SK-N-SH treated with all-trans-retinoic acid at 6 μM for 48 hours (cell line): ENCODE measurements at regions not wholly inside any gene's neighbourhood (a gene's known extent, or its start where the extent isn't known, plus 50 kb on each side); places are given as distances from the start of the nearest gene placed in this dataset.

Source experiments
- ATAC-seq: fragments of 200-7000 bp; cut with Tn5 transposase; 3 replicates; pipeline ENCODE4 v1.9.1; 2020; ENCODE audit warnings: mild to moderate bottlenecking, moderate library complexity
- ARNTL ChIP-seq: fragments of 450-650 bp; formaldehyde crosslinking; IDR thresholded peaks from 2 replicates; pipeline ENCODE4 v1.5.0; 2020; ENCODE audit warnings: low read depth, mild to moderate bottlenecking, moderate library complexity, borderline replicate concordance
- BACH2 ChIP-seq: fragments of 250-450 bp; sonication (Bioruptor Pico); IDR thresholded peaks from 2 replicates; pipeline ENCODE4 v1.9.0; 2021; ENCODE audit warnings: mild to moderate bottlenecking, borderline replicate concordance
- CSDC2 ChIP-seq: fragments of 250-450 bp; sonication (Bioruptor Pico); IDR thresholded peaks from 2 replicates; pipeline ENCODE4 v1.5.0; 2020; ENCODE audit warnings: mild to moderate bottlenecking, moderate library complexity
- ESRRG ChIP-seq: fragments of 250-450 bp; sonication (Bioruptor Pico); IDR thresholded peaks from 2 replicates; pipeline ENCODE4 v1.6.1; 2021; ENCODE audit warnings: mild to moderate bottlenecking
- GLIS3 ChIP-seq: fragments of 250-450 bp; sonication (Bioruptor Pico); IDR thresholded peaks from 2 replicates; pipeline ENCODE4 v1.5.0; 2020; ENCODE audit warnings: mild to moderate bottlenecking, moderate library complexity
- ISL1 ChIP-seq: fragments of 250-450 bp; sonication (Bioruptor Pico); IDR thresholded peaks from 2 replicates; pipeline ENCODE4 v2.1.2; 2022; ENCODE audit warnings: mild to moderate bottlenecking, moderate library complexity
- OSR1 ChIP-seq: fragments of 250-450 bp; sonication (Bioruptor Pico); IDR thresholded peaks from 2 replicates; pipeline ENCODE4 v1.8.0; 2022; ENCODE audit warnings: moderate library complexity, mild to moderate bottlenecking, inconsistent platforms
- PATZ1 ChIP-seq: fragments of 250-450 bp; sonication (Bioruptor Pico); IDR thresholded peaks from 2 replicates; pipeline ENCODE4 v1.8.0; 2020; ENCODE audit warnings: mild to moderate bottlenecking, moderate library complexity, borderline replicate concordance
- POU6F1 ChIP-seq: fragments of 250-450 bp; sonication (Bioruptor Pico); IDR thresholded peaks from 2 replicates; pipeline ENCODE4 v1.8.0; 2021; ENCODE audit warnings: low read depth, mild to moderate bottlenecking, moderate library complexity, borderline replicate concordance
- RARB ChIP-seq: fragments of 250-450 bp; sonication (Bioruptor Pico); IDR thresholded peaks from 2 replicates; pipeline ENCODE4 v1.8.0; 2021; ENCODE audit warnings: mild to moderate bottlenecking, moderate library complexity
- SNAI2 ChIP-seq: fragments of 250-450 bp; sonication (Bioruptor Pico); IDR thresholded peaks from 2 replicates; pipeline ENCODE4 v1.5.0; 2020; ENCODE audit warnings: mild to moderate bottlenecking, moderate library complexity
- TCF4 ChIP-seq: fragments of 250-450 bp; sonication (Bioruptor Pico); IDR thresholded peaks from 2 replicates; pipeline ENCODE4 v1.8.0; 2021; ENCODE audit warnings: mild to moderate bottlenecking, moderate library complexity, borderline replicate concordance
- TOX ChIP-seq: fragments of 250-450 bp; sonication (Bioruptor Pico); IDR thresholded peaks from 2 replicates; pipeline ENCODE4 v1.8.0; 2021; ENCODE audit warnings: mild to moderate bottlenecking, moderate library complexity, borderline replicate concordance
- ZC3H10 ChIP-seq: fragments of 250-450 bp; sonication (Bioruptor Pico); IDR thresholded peaks from 2 replicates; pipeline ENCODE4 v1.5.1; 2021; ENCODE audit warnings: mild to moderate bottlenecking, moderate library complexity
- ZFP3 ChIP-seq: fragments of 250-450 bp; sonication (Bioruptor Pico); IDR thresholded peaks from 2 replicates; pipeline ENCODE4 v1.5.0; 2020; ENCODE audit warnings: mild to moderate bottlenecking, moderate library complexity
- ZFP30 ChIP-seq: fragments of 450-650 bp; formaldehyde crosslinking; IDR thresholded peaks from 2 replicates; pipeline ENCODE4 v1.5.0; 2022; ENCODE audit warnings: mild to moderate bottlenecking, moderate library complexity
- ZNF565 ChIP-seq: fragments of 450-650 bp; formaldehyde crosslinking; conservative IDR thresholded peaks from 2 replicates; pipeline ENCODE4 v1.5.0; 2020; ENCODE audit warnings: low read depth, mild to moderate bottlenecking, moderate library complexity
- ZNF70 ChIP-seq: fragments of 450-650 bp; formaldehyde crosslinking; IDR thresholded peaks from 2 replicates; pipeline ENCODE4 v1.5.0; 2020; ENCODE audit warnings: mild to moderate bottlenecking, moderate library complexity
- ZNF8 ChIP-seq: fragments of 450-650 bp; formaldehyde crosslinking; IDR thresholded peaks from 2 replicates; pipeline ENCODE4 v1.5.0; 2020; ENCODE audit warnings: mild to moderate bottlenecking, moderate library complexity
- TF ChIP-seq, protein P1 (sequence below): fragments of 250-450 bp; sonication (Bioruptor Pico); IDR thresholded peaks from 2 replicates; pipeline ENCODE4 v1.5.1; 2021; ENCODE audit warnings: mild to moderate bottlenecking, moderate library complexity
- TF ChIP-seq, protein P2 (sequence below): fragments of 250-450 bp; sonication (Bioruptor Pico); IDR thresholded peaks from 2 replicates; pipeline ENCODE4 v1.5.1; 2020; ENCODE audit warnings: low read depth, mild to moderate bottlenecking, moderate library complexity
- TF ChIP-seq, protein P3 (sequence below): fragments of 250-450 bp; sonication (Bioruptor Pico); IDR thresholded peaks from 2 replicates; pipeline ENCODE4 v1.5.0; 2020; ENCODE audit warnings: mild to moderate bottlenecking, moderate library complexity

DNA sequence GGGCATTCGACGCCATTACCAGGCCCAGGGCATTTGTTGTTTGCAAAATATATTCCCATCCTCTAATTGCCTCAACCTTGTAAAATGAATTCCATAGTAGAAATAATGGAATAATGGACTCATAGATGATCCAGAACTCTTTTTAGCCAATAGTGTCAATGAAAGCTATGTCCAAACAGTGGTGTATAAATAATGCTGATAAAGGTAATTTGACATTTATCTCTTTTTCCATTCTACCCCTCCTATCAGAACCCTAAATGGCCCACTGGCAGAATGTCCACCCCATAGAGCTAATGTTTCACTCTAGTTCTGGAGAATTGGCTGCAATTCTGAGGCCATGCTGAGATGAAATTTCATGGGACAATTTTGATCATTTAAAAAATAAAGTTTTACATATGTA, 76.4 kb upstream of the DLX6 start:
- TF ChIP-seq TCF4 (CRISPR knock-in tag), result no peak
- TF ChIP-seq POU6F1 (CRISPR knock-in tag), result no peak
- TF ChIP-seq ZNF8 (CRISPR knock-in tag), result no peak
- no peak for TF ChIP-seq ESRRG (CRISPR knock-in tag)
- TF ChIP-seq BACH2, result no peak
- TF ChIP-seq GLIS3, result no peak
- TF ChIP-seq CSDC2 (CRISPR knock-in tag), result no peak
- TF ChIP-seq ZFP30 (CRISPR knock-in tag), result no peak
- TF ChIP-seq ZNF70, result no peak
- no peak for TF ChIP-seq ISL1 (CRISPR knock-in tag)
- no peak for TF ChIP-seq ZFP3 (CRISPR knock-in tag)
- TF ChIP-seq ARNTL (CRISPR knock-in tag), result no peak
- no peak for TF ChIP-seq SNAI2 (CRISPR knock-in tag)
- no peak for TF ChIP-seq RARB (CRISPR knock-in tag)
- TF ChIP-seq TOX (CRISPR knock-in tag), result no peak
- TF ChIP-seq, protein P1, sequence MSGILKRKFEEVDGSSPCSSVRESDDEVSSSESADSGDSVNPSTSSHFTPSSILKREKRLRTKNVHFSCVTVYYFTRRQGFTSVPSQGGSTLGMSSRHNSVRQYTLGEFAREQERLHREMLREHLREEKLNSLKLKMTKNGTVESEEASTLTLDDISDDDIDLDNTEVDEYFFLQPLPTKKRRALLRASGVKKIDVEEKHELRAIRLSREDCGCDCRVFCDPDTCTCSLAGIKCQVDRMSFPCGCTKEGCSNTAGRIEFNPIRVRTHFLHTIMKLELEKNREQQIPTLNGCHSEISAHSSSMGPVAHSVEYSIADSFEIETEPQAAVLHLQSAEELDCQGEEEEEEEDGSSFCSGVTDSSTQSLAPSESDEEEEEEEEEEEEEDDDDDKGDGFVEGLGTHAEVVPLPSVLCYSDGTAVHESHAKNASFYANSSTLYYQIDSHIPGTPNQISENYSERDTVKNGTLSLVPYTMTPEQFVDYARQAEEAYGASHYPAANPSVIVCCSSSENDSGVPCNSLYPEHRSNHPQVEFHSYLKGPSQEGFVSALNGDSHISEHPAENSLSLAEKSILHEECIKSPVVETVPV (CRISPR knock-in tag), result no peak
- no peak for TF ChIP-seq ZNF565 (CRISPR knock-in tag)
- TF ChIP-seq OSR1 (CRISPR knock-in tag), result no peak
- TF ChIP-seq, protein P2, sequence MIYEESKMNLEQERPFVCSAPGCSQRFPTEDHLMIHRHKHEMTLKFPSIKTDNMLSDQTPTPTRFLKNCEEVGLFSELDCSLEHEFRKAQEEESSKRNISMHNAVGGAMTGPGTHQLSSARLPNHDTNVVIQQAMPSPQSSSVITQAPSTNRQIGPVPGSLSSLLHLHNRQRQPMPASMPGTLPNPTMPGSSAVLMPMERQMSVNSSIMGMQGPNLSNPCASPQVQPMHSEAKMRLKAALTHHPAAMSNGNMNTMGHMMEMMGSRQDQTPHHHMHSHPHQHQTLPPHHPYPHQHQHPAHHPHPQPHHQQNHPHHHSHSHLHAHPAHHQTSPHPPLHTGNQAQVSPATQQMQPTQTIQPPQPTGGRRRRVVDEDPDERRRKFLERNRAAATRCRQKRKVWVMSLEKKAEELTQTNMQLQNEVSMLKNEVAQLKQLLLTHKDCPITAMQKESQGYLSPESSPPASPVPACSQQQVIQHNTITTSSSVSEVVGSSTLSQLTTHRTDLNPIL (CRISPR knock-in tag), result no peak
- TF ChIP-seq, all 23 proteins: peak for 0
- ATAC-seq, result no peak

DNA sequence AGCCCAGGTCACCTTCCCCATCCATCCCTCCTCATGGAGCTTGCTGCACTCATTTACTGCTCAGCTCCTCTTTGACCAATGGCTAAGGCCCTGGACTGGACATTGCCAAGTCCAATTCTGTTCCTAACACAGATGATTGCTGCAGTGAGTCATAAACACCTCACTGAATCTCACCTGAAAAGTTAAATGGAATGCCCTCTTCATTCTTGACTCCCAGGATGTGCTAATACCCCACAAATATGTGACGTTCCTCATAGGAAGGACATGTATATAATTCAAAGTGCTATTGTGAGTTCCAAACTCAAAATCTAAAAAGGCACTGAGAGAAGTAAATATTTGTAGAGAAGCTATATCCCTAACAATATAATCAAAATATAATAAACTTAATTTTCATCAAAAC, 73.5 kb upstream of the DLX6 start:
- no peak for TF ChIP-seq SNAI2 (CRISPR knock-in tag)
- TF ChIP-seq, protein P3, sequence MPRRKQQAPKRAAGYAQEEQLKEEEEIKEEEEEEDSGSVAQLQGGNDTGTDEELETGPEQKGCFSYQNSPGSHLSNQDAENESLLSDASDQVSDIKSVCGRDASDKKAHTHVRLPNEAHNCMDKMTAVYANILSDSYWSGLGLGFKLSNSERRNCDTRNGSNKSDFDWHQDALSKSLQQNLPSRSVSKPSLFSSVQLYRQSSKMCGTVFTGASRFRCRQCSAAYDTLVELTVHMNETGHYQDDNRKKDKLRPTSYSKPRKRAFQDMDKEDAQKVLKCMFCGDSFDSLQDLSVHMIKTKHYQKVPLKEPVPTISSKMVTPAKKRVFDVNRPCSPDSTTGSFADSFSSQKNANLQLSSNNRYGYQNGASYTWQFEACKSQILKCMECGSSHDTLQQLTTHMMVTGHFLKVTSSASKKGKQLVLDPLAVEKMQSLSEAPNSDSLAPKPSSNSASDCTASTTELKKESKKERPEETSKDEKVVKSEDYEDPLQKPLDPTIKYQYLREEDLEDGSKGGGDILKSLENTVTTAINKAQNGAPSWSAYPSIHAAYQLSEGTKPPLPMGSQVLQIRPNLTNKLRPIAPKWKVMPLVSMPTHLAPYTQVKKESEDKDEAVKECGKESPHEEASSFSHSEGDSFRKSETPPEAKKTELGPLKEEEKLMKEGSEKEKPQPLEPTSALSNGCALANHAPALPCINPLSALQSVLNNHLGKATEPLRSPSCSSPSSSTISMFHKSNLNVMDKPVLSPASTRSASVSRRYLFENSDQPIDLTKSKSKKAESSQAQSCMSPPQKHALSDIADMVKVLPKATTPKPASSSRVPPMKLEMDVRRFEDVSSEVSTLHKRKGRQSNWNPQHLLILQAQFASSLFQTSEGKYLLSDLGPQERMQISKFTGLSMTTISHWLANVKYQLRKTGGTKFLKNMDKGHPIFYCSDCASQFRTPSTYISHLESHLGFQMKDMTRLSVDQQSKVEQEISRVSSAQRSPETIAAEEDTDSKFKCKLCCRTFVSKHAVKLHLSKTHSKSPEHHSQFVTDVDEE (CRISPR knock-in tag), result no peak
- TF ChIP-seq TCF4 (CRISPR knock-in tag), result no peak
- no peak for TF ChIP-seq RARB (CRISPR knock-in tag)
- TF ChIP-seq ZC3H10, result no peak
- TF ChIP-seq, protein P2 (CRISPR knock-in tag), result no peak
- no peak for TF ChIP-seq GLIS3
- TF ChIP-seq ZNF70, result no peak
- TF ChIP-seq ISL1 (CRISPR knock-in tag), result no peak
- TF ChIP-seq ZNF565 (CRISPR knock-in tag), result no peak
- no peak for TF ChIP-seq PATZ1 (CRISPR knock-in tag)
- TF ChIP-seq ARNTL (CRISPR knock-in tag), result no peak
- no peak for TF ChIP-seq BACH2
- no peak for TF ChIP-seq ZFP30 (CRISPR knock-in tag)
- no peak for TF ChIP-seq OSR1 (CRISPR knock-in tag)
- no peak for TF ChIP-seq TOX (CRISPR knock-in tag)
- TF ChIP-seq, protein P1 (CRISPR knock-in tag), result no peak
- TF ChIP-seq ESRRG (CRISPR knock-in tag), result no peak
- TF ChIP-seq ZFP3 (CRISPR knock-in tag), result no peak
- no peak for ATAC-seq
